IMR-90 (cell line): ENCODE measurements at regions not wholly inside any gene's neighbourhood (a gene's known extent, or its start where the extent isn't known, plus 50 kb on each side); places are given as distances from the start of the nearest gene placed in this dataset.

Experiments
- BHLHE40 ChIP-seq: fragments of 150-350 bp; IDR thresholded peaks from 2 replicates; pipeline ENCODE4 v1.6.1; 2016; ENCODE audit warnings: mild to moderate bottlenecking, low read depth, low read length
- CEBPB ChIP-seq: IDR thresholded peaks from 2 replicates; pipeline ENCODE4 v1.6.1; 2012; ENCODE audit warnings: low read depth, low read length, improper control_type of control experiment
- CHD1 ChIP-seq: IDR thresholded peaks from 2 replicates; pipeline ENCODE4 v1.6.1; 2012; ENCODE audit warnings: low read depth, low read length, improper control_type of control experiment
- FOS ChIP-seq: fragments of 150-350 bp; IDR thresholded peaks from 2 replicates; pipeline ENCODE4 v1.6.1; 2016; ENCODE audit warnings: low read depth, low read length
- MAFK ChIP-seq: IDR thresholded peaks from 2 replicates; pipeline ENCODE4 v1.6.1; 2012; ENCODE audit warnings: low read depth, low read length, improper control_type of control experiment
- MAZ ChIP-seq: IDR thresholded peaks from 2 replicates; pipeline ENCODE4 v1.6.1; 2012; ENCODE audit warnings: low read depth, mild to moderate bottlenecking, low read length, improper control_type of control experiment, moderate library complexity, borderline replicate concordance
- MXI1 ChIP-seq: IDR thresholded peaks from 2 replicates; pipeline ENCODE4 v1.6.1; 2012; ENCODE audit warnings: low read depth, mild to moderate bottlenecking, low read length, moderate library complexity, borderline replicate concordance
- NFE2L2 ChIP-seq: fragments of 150-350 bp; IDR thresholded peaks from 2 replicates; pipeline ENCODE4 v1.6.1; 2016; ENCODE audit warnings: low read depth, mild to moderate bottlenecking, low read length
- POLR2A ChIP-seq: IDR thresholded peaks from 2 replicates; pipeline ENCODE4 v1.6.1; 2012; ENCODE audit warnings: mild to moderate bottlenecking, low read depth, low read length
- RAD21 ChIP-seq: IDR thresholded peaks from 2 replicates; pipeline ENCODE4 v1.6.1; 2012; ENCODE audit warnings: low read length, improper control_type of control experiment
- RFX5 ChIP-seq: IDR thresholded peaks from 2 replicates; pipeline ENCODE4 v1.8.0; 2012; ENCODE audit warnings: low read depth, mild to moderate bottlenecking, low read length, moderate library complexity
- SMC3 ChIP-seq: fragments of 150-350 bp; IDR thresholded peaks from 2 replicates; pipeline ENCODE4 v1.6.1; 2016; ENCODE audit warnings: low read depth, mild to moderate bottlenecking, antibody characterized with exemption, low read length, moderate library complexity
- TF ChIP-seq, protein P1 (sequence below): conservative IDR thresholded peaks from 2 replicates; pipeline ENCODE4 v1.5.1; 2012; ENCODE audit warnings: mild to moderate bottlenecking, low read depth, low read length, improper control_type of control experiment
- TF ChIP-seq, protein P2 (sequence below): fragments of 150-350 bp; IDR thresholded peaks from 2 replicates; pipeline ENCODE4 v1.6.1; 2017; ENCODE audit warnings: mild to moderate bottlenecking, antibody characterized with exemption, low read length, low read depth

DNA sequence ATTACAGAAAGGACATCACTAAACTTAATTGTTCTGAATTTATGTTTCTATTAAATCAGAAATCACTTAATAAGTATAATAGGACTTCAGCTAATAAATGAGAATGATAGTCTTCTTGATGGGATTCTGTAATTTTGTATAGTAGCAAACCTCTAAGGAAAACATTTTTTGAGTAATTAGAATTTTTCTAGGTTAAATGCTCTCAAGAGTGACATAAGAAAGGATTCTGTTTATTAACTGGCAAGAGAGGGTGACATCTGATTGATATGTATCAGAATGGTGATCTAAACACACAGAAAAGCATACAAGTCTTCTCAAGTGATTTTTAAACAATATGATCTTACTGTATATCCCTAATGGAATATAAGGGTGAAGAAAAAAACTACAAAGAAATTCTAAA lies 1597.7 kb upstream of the PRR20A start:
- TF ChIP-seq RFX5, result no peak
- TF ChIP-seq POLR2A, result no peak
- no peak for TF ChIP-seq CEBPB
- TF ChIP-seq, protein P1, sequence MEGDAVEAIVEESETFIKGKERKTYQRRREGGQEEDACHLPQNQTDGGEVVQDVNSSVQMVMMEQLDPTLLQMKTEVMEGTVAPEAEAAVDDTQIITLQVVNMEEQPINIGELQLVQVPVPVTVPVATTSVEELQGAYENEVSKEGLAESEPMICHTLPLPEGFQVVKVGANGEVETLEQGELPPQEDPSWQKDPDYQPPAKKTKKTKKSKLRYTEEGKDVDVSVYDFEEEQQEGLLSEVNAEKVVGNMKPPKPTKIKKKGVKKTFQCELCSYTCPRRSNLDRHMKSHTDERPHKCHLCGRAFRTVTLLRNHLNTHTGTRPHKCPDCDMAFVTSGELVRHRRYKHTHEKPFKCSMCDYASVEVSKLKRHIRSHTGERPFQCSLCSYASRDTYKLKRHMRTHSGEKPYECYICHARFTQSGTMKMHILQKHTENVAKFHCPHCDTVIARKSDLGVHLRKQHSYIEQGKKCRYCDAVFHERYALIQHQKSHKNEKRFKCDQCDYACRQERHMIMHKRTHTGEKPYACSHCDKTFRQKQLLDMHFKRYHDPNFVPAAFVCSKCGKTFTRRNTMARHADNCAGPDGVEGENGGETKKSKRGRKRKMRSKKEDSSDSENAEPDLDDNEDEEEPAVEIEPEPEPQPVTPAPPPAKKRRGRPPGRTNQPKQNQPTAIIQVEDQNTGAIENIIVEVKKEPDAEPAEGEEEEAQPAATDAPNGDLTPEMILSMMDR, result no peak
- TF ChIP-seq NFE2L2, result no peak
- TF ChIP-seq MAZ, result no peak
- TF ChIP-seq FOS, result no peak
- TF ChIP-seq CHD1, result no peak
- TF ChIP-seq, protein P2, sequence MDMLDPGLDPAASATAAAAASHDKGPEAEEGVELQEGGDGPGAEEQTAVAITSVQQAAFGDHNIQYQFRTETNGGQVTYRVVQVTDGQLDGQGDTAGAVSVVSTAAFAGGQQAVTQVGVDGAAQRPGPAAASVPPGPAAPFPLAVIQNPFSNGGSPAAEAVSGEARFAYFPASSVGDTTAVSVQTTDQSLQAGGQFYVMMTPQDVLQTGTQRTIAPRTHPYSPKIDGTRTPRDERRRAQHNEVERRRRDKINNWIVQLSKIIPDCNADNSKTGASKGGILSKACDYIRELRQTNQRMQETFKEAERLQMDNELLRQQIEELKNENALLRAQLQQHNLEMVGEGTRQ, result no peak
- TF ChIP-seq SMC3, result no peak
- no peak for TF ChIP-seq MXI1
- no peak for TF ChIP-seq RAD21
- TF ChIP-seq MAFK, result no peak
- TF ChIP-seq BHLHE40, result no peak
